HCT116 (cell line): ENCODE measurements at regions not wholly inside any gene's neighbourhood (a gene's known extent, or its start where the extent isn't known, plus 50 kb on each side); places are given as distances from the start of the nearest gene placed in this dataset.
A peak's percentile ranks its signal among the peaks of the same experiment; 100 is the strongest.

Source experiments
- CEBPB ChIP-seq: IDR thresholded peaks from 2 replicates; pipeline ENCODE4 v1.6.1; 2012; ENCODE audit warnings: low read depth
- EZH2 ChIP-seq: fragments of 200-600 bp; sonication (generic); IDR thresholded peaks from 2 replicates; pipeline ENCODE4 v1.6.1; 2017; ENCODE audit warnings: antibody characterized with exemption, mixed run types
- EZH2phosphoT487 ChIP-seq: fragments of 200-600 bp; IDR thresholded peaks from 2 replicates; pipeline ENCODE4 v1.6.1; 2018; ENCODE audit warnings: antibody characterized with exemption, borderline replicate concordance
- JUND ChIP-seq: IDR thresholded peaks from 2 replicates; pipeline ENCODE4 v1.6.1; 2012
- POLR2A ChIP-seq: IDR thresholded peaks from 2 replicates; pipeline ENCODE4 v1.7.0; 2011; ENCODE audit warnings: borderline replicate concordance; ENCODE audit not compliant: insufficient read depth, insufficient read length; ENCODE audit errors: extremely low read depth
- POLR2AphosphoS5 ChIP-seq: IDR thresholded peaks from 2 replicates; pipeline ENCODE4 v1.6.1; 2011; ENCODE audit warnings: mild to moderate bottlenecking, low read depth, low read length, moderate library complexity
- RAD21 ChIP-seq: IDR thresholded peaks from 2 replicates; pipeline ENCODE4 v1.6.1; 2012; ENCODE audit warnings: low read depth, mild to moderate bottlenecking
- SP1 ChIP-seq: IDR thresholded peaks from 2 replicates; pipeline ENCODE4 v1.6.1; 2012; ENCODE audit warnings: low read depth
- TCF7L2 ChIP-seq: IDR thresholded peaks from 2 replicates; pipeline ENCODE4 v1.7.0; 2011; ENCODE audit warnings: borderline replicate concordance, inconsistent platforms; ENCODE audit not compliant: insufficient read depth, insufficient read length; ENCODE audit errors: extremely low read depth
- YY1 ChIP-seq: IDR thresholded peaks from 2 replicates; pipeline ENCODE4 v1.6.1; 2011; ENCODE audit warnings: low read length, low read depth, moderate library complexity, mild to moderate bottlenecking; ENCODE audit not compliant: insufficient replicate concordance; ENCODE audit errors: extremely low read depth
- ZBTB33 ChIP-seq: IDR thresholded peaks from 2 replicates; pipeline ENCODE4 v1.6.1; 2011; ENCODE audit warnings: mild to moderate bottlenecking, low read length, moderate library complexity; ENCODE audit not compliant: insufficient replicate concordance; ENCODE audit errors: extremely low read depth
- TF ChIP-seq, protein P1 (sequence below), 3 experiments: fragments of 200-600 bp in 1 of 3; sonication (generic) in 1 of 3; IDR thresholded peaks in 2 of 3; conservative IDR thresholded peaks in 1 of 3; 2 replicates each; pipeline ENCODE4 v1.5.1; 2012 to 2017; ENCODE audit warnings: low read depth in 2 of 3, low read length in 2 of 3, antibody characterized with exemption in 1 of 3, borderline replicate concordance in 1 of 3, control low read depth in 1 of 3, mild to moderate bottlenecking in 1 of 3, mixed read lengths in 1 of 3, mixed run types in 1 of 3, moderate library complexity in 1 of 3; ENCODE audit not compliant: insufficient read depth in 1 of 3

DNA sequence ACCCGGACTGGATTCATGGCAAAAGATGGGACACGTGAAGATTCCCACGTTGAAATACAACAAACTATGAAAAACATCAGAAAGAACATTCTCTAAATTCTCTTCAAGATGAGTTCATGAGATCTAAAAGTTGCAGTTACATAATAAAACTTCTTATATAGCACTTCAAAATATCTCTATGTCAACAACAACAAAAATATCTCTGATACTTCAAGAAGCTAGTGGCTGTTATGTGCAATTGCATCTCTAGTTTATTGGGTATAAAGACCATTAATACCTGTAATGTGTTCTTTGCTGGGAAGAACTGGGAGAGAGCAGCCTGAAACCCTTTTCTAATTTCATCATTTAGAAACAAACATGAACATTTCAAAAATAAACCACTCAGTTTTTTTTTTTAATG, 69.2 kb upstream of the RGS6 start:
- TF ChIP-seq POLR2AphosphoS5 (no peak), YY1 (no peak), EZH2 (no peak), POLR2A (no peak), EZH2phosphoT487 (no peak), JUND (no peak), CEBPB (no peak), SP1 (no peak), TCF7L2 (no peak), RAD21 (no peak), ZBTB33 (no peak)
- TF ChIP-seq, protein P1, sequence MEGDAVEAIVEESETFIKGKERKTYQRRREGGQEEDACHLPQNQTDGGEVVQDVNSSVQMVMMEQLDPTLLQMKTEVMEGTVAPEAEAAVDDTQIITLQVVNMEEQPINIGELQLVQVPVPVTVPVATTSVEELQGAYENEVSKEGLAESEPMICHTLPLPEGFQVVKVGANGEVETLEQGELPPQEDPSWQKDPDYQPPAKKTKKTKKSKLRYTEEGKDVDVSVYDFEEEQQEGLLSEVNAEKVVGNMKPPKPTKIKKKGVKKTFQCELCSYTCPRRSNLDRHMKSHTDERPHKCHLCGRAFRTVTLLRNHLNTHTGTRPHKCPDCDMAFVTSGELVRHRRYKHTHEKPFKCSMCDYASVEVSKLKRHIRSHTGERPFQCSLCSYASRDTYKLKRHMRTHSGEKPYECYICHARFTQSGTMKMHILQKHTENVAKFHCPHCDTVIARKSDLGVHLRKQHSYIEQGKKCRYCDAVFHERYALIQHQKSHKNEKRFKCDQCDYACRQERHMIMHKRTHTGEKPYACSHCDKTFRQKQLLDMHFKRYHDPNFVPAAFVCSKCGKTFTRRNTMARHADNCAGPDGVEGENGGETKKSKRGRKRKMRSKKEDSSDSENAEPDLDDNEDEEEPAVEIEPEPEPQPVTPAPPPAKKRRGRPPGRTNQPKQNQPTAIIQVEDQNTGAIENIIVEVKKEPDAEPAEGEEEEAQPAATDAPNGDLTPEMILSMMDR (IDR thresholded peaks at IDR 0.05 in 2 of 3, conservative IDR thresholded peaks at IDR 0.05 in 1 of 3; ENCODE audit: borderline replicate concordance in 1 of 3, insufficient read depth in 1 of 3, low read depth in 2 of 3, low read length in 2 of 3) = peak in 1 of 3 experiments; percentile 46; a peak in 2 of 6 replicates
